ENCODE measurements at regions not wholly inside any gene's neighbourhood (a gene's known extent, or its start where the extent isn't known, plus 50 kb on each side); places are given as distances from the start of the nearest gene placed in this dataset.

- Histone ChIP-seq H3K4me3 (ENCODE audit: low read length in 2 of 2) (no peak overlapping the region), H3K27ac (ENCODE audit: low read depth, low read length) (no peak overlapping the region), H3K36me3 (ENCODE audit: insufficient read depth, low read length) (peaks cover 83% of the 10 kb centered on the region), H3K4me1 (ENCODE audit: insufficient read depth, low read length) (no peaks in the 10 kb centered on the region), H3K9me3 (ENCODE audit: control insufficient read depth in 1 of 2, low read length in 2 of 2) (no peaks in the 10 kb centered on the region), H3K27me3 (ENCODE audit: insufficient read depth, low read length) (no peaks in the 10 kb centered on the region)
- Mint-ChIP-seq H3K9me3 (no peaks in the 10 kb centered on the region), H3K27me3 (no peaks in the 10 kb centered on the region), H3K36me3 (peaks cover 82 to 96% of the 10 kb centered on the region in 2 donors), H3K4me1 (peaks cover 0 to 3% (median 0%) of the 10 kb centered on the region in 4 donors), H3K27ac (peak overlapping the region in 2 of 7 donors; percentile 7 to 10), H3K4me3 (no peak overlapping the region)
- intact Hi-C loops (cut with micrococcal nuclease): no loop called here
- DNase-seq: no peak
- CTCF ChIA-PET (ENCODE audit: partially characterized antibody): interaction anchor here (0.8 to 1.0 kb wide), 2 partner anchors 103 to 104 kb away, joined by 3 read pairs; no protein-coding TSS in a partner anchor
- POLR2A ChIA-PET (ENCODE audit: partially characterized antibody): no interaction called here
Measured at GRCh38 chr9:92242260-92243136, 51.0 kb downstream of the IARS1 start.

GRCh38 chr9:92236915-92237314 lies 56.6 kb downstream of the IARS1 start:
- peaks cover 65 to 69% of the 10 kb centered on the region in 2 donors for H3K36me3 Mint-ChIP-seq
- Histone ChIP-seq H3K4me3 (ENCODE audit: low read length in 2 of 2) (no peak overlapping the region), H3K27me3 (ENCODE audit: insufficient read depth, low read length) (no peaks in the 10 kb centered on the region), H3K4me1 (ENCODE audit: insufficient read depth, low read length) (no peaks in the 10 kb centered on the region), H3K9me3 (ENCODE audit: control insufficient read depth in 1 of 2, low read length in 2 of 2) (no peaks in the 10 kb centered on the region), H3K36me3 (ENCODE audit: insufficient read depth, low read length) (peaks cover 30% of the 10 kb centered on the region), H3K27ac (ENCODE audit: low read depth, low read length) (no peak overlapping the region)
- ChIA-PET CTCF (ENCODE audit: partially characterized antibody) (no interaction called here), POLR2A (ENCODE audit: partially characterized antibody) (no interaction called here)
- intact Hi-C loops (cut with micrococcal nuclease): no loop called here
- H3K27ac Mint-ChIP-seq: peak overlapping the region in 1 of 7 donors; percentile 57
- H3K9me3 Mint-ChIP-seq: no peaks in the 10 kb centered on the region
- no peak for DNase-seq
- peaks cover 0 to 3% (median 0%) of the 10 kb centered on the region in 4 donors for H3K4me1 Mint-ChIP-seq
- no peak overlapping the region for H3K4me3 Mint-ChIP-seq
- H3K27me3 Mint-ChIP-seq: no peaks in the 10 kb centered on the region

GRCh38 chr9:92236465-92236864 lies 57.0 kb downstream of the IARS1 start:
- H3K4me3 ChIP-seq (ENCODE audit: low read length in 2 of 2): no peak overlapping the region
- intact Hi-C loops (cut with micrococcal nuclease): no loop called here
- Mint-ChIP-seq H3K27ac (no peak overlapping the region), H3K27me3 (no peaks in the 10 kb centered on the region), H3K36me3 (peaks cover 60 to 65% of the 10 kb centered on the region in 2 donors), H3K4me1 (peaks cover 0 to 3% (median 0%) of the 10 kb centered on the region in 4 donors), H3K9me3 (no peaks in the 10 kb centered on the region), H3K4me3 (no peak overlapping the region)
- H3K4me1 ChIP-seq (ENCODE audit: insufficient read depth, low read length): no peaks in the 10 kb centered on the region
- H3K36me3 ChIP-seq (ENCODE audit: insufficient read depth, low read length): peaks cover 25% of the 10 kb centered on the region
- CTCF ChIA-PET (ENCODE audit: partially characterized antibody): no interaction called here
- no peaks in the 10 kb centered on the region for H3K9me3 ChIP-seq (ENCODE audit: control insufficient read depth in 1 of 2, low read length in 2 of 2)
- no peak overlapping the region for H3K27ac ChIP-seq (ENCODE audit: low read depth, low read length)
- POLR2A ChIA-PET (ENCODE audit: partially characterized antibody): no interaction called here
- H3K27me3 ChIP-seq (ENCODE audit: insufficient read depth, low read length): no peaks in the 10 kb centered on the region
- DNase-seq: no peak

- intact Hi-C loops (cut with micrococcal nuclease): no loop called here
- H3K27ac Mint-ChIP-seq: no peak overlapping the region
- CTCF ChIA-PET (ENCODE audit: partially characterized antibody): interaction anchor here (0.7 to 1.0 kb wide), 3 partner anchors 22 to 546 kb away, joined by 3 read pairs; no protein-coding TSS in a partner anchor
Measured at GRCh38 chr9:92234514-92234913, 59.0 kb downstream of the IARS1 start.

GRCh38 chr9:92232190-92232589 lies 61.3 kb downstream of the IARS1 start:
- peaks cover 11% of the 10 kb centered on the region for H3K36me3 ChIP-seq (ENCODE audit: insufficient read depth, low read length)
- ChIA-PET POLR2A (ENCODE audit: partially characterized antibody) (no interaction called here), CTCF (ENCODE audit: partially characterized antibody) (no interaction called here)
- H3K4me3 ChIP-seq (ENCODE audit: low read length in 2 of 2): no peak overlapping the region
- intact Hi-C loops (cut with micrococcal nuclease): no loop called here
- no peaks in the 10 kb centered on the region for H3K4me1 ChIP-seq (ENCODE audit: insufficient read depth, low read length)
- H3K9me3 ChIP-seq (ENCODE audit: control insufficient read depth in 1 of 2, low read length in 2 of 2): no peaks in the 10 kb centered on the region
- Mint-ChIP-seq H3K4me3 (no peak overlapping the region), H3K27me3 (no peaks in the 10 kb centered on the region), H3K4me1 (no peaks in the 10 kb centered on the region), H3K36me3 (peaks cover 53 to 54% of the 10 kb centered on the region in 2 donors), H3K9me3 (peaks cover 0 to 3% (median 0%) of the 10 kb centered on the region in 8 donors), H3K27ac (peak overlapping the region in 3 of 7 donors; percentile 6 to 85 (median 75))
- no peak for DNase-seq
- no peaks in the 10 kb centered on the region for H3K27me3 ChIP-seq (ENCODE audit: insufficient read depth, low read length)
- no peak overlapping the region for H3K27ac ChIP-seq (ENCODE audit: low read depth, low read length)

More at GRCh38 chr9:92234514-92234913, 59.0 kb downstream of the IARS1 start:
- Histone ChIP-seq H3K27me3 (ENCODE audit: insufficient read depth, low read length) (no peaks in the 10 kb centered on the region), H3K27ac (ENCODE audit: low read depth, low read length) (no peak overlapping the region), H3K4me3 (ENCODE audit: low read length in 2 of 2) (no peak overlapping the region), H3K4me1 (ENCODE audit: insufficient read depth, low read length) (no peaks in the 10 kb centered on the region), H3K9me3 (ENCODE audit: control insufficient read depth in 1 of 2, low read length in 2 of 2) (no peaks in the 10 kb centered on the region), H3K36me3 (ENCODE audit: insufficient read depth, low read length) (peaks cover 14% of the 10 kb centered on the region)
- DNase-seq: no peak
- peaks cover 0 to 3% (median 0%) of the 10 kb centered on the region in 4 donors for H3K4me1 Mint-ChIP-seq
- H3K27me3 Mint-ChIP-seq: no peaks in the 10 kb centered on the region
- no peak overlapping the region for H3K4me3 Mint-ChIP-seq
- peaks cover 54 to 59% of the 10 kb centered on the region in 2 donors for H3K36me3 Mint-ChIP-seq
- H3K9me3 Mint-ChIP-seq: no peaks in the 10 kb centered on the region
- POLR2A ChIA-PET (ENCODE audit: partially characterized antibody): no interaction called here

- ChIA-PET POLR2A (ENCODE audit: partially characterized antibody) (no interaction called here), CTCF (ENCODE audit: partially characterized antibody) (no interaction called here)
- H3K36me3 Mint-ChIP-seq: peaks cover 56 to 62% of the 10 kb centered on the region in 2 donors
- no peaks in the 10 kb centered on the region for H3K4me1 Mint-ChIP-seq
- no peaks in the 10 kb centered on the region for H3K27me3 ChIP-seq (ENCODE audit: insufficient read depth, low read length)
- H3K36me3 ChIP-seq (ENCODE audit: insufficient read depth, low read length): peaks cover 22% of the 10 kb centered on the region
- DNase-seq: no peak
- peaks cover 0 to 3% (median 0%) of the 10 kb centered on the region in 8 donors for H3K9me3 Mint-ChIP-seq
- no peak overlapping the region for H3K4me3 Mint-ChIP-seq
- no peaks in the 10 kb centered on the region for H3K4me1 ChIP-seq (ENCODE audit: insufficient read depth, low read length)
- intact Hi-C loops (cut with micrococcal nuclease): no loop called here
- no peaks in the 10 kb centered on the region for H3K27me3 Mint-ChIP-seq
- no peak overlapping the region for H3K27ac ChIP-seq (ENCODE audit: low read depth, low read length)
- H3K4me3 ChIP-seq (ENCODE audit: low read length in 2 of 2): no peak overlapping the region
- H3K27ac Mint-ChIP-seq: no peak overlapping the region
- no peaks in the 10 kb centered on the region for H3K9me3 ChIP-seq (ENCODE audit: control insufficient read depth in 1 of 2, low read length in 2 of 2)
Measured at GRCh38 chr9:92228628-92229027, 64.9 kb downstream of the IARS1 start.

GRCh38 chr9:92224177-92224576 lies 69.3 kb downstream of the IARS1 start:
- Mint-ChIP-seq H3K27me3 (no peaks in the 10 kb centered on the region), H3K36me3 (peaks cover 65 to 67% of the 10 kb centered on the region in 2 donors), H3K9me3 (peaks cover 0 to 6% (median under 1%) of the 10 kb centered on the region in 8 donors), H3K27ac (peak overlapping the region in 3 of 7 donors; percentile 36 to 70 (median 41)), H3K4me3 (no peak overlapping the region), H3K4me1 (peaks cover 0 to 1% (median 0%) of the 10 kb centered on the region in 4 donors)
- ChIA-PET POLR2A (ENCODE audit: partially characterized antibody) (no interaction called here), CTCF (ENCODE audit: partially characterized antibody) (interaction anchor here (0.6 kb wide), 1 partner anchor 73 kb away, joined by 4 read pairs; no protein-coding TSS in a partner anchor)
- no peak for DNase-seq
- intact Hi-C loops (cut with micrococcal nuclease): no loop called here
- no peaks in the 10 kb centered on the region for H3K9me3 ChIP-seq (ENCODE audit: control insufficient read depth in 1 of 2, low read length in 2 of 2)
- no peaks in the 10 kb centered on the region for H3K27me3 ChIP-seq (ENCODE audit: insufficient read depth, low read length)
- no peaks in the 10 kb centered on the region for H3K4me1 ChIP-seq (ENCODE audit: insufficient read depth, low read length)
- no peak overlapping the region for H3K4me3 ChIP-seq (ENCODE audit: low read length in 2 of 2)
- H3K36me3 ChIP-seq (ENCODE audit: insufficient read depth, low read length): peaks cover 49% of the 10 kb centered on the region
- no peak overlapping the region for H3K27ac ChIP-seq (ENCODE audit: low read depth, low read length)

All from CD4-positive, alpha-beta memory T cell (primary cell).